ENCODE measurements at regions not wholly inside any gene's neighbourhood (a gene's known extent, or its start where the extent isn't known, plus 50 kb on each side); places are given as distances from the start of the nearest gene placed in this dataset.

DNA sequence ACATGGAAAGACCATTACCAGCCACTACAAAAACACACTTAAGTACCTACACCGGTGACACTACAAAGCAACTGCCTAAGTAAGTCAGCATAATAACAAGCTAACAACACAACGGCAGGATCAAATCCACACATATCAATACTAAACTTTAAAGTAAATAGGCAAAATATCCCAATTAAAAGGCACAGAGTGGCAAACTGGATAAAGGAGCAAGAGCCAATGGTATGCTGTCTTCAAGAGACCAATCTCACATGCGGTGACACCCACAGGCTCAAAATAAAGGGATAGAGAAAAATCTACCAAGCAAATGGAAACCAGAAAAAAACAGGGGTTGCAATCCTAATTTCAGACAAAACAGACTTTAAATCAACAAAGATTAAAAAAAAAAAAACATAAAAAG, 261.5 kb upstream of the TENM4 start:
- no peak overlapping the region for H2BK20ac ChIP-seq (ENCODE audit: low read depth, low read length)
- TF ChIP-seq BHLHE40 (IDR thresholded peaks at IDR 0.05; ENCODE audit: low read depth, low read length) (no peak), CEBPB (IDR thresholded peaks at IDR 0.05; ENCODE audit: low read depth, low read length) (no peak), SMC3 (IDR thresholded peaks at IDR 0.05; ENCODE audit: low read depth, low read length) (no peak)
- TF ChIP-seq, protein P1, sequence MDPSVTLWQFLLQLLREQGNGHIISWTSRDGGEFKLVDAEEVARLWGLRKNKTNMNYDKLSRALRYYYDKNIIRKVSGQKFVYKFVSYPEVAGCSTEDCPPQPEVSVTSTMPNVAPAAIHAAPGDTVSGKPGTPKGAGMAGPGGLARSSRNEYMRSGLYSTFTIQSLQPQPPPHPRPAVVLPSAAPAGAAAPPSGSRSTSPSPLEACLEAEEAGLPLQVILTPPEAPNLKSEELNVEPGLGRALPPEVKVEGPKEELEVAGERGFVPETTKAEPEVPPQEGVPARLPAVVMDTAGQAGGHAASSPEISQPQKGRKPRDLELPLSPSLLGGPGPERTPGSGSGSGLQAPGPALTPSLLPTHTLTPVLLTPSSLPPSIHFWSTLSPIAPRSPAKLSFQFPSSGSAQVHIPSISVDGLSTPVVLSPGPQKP (IDR thresholded peaks at IDR 0.05; ENCODE audit: borderline replicate concordance, low read depth, low read length) = no peak
- TF ChIP-seq, protein P2, sequence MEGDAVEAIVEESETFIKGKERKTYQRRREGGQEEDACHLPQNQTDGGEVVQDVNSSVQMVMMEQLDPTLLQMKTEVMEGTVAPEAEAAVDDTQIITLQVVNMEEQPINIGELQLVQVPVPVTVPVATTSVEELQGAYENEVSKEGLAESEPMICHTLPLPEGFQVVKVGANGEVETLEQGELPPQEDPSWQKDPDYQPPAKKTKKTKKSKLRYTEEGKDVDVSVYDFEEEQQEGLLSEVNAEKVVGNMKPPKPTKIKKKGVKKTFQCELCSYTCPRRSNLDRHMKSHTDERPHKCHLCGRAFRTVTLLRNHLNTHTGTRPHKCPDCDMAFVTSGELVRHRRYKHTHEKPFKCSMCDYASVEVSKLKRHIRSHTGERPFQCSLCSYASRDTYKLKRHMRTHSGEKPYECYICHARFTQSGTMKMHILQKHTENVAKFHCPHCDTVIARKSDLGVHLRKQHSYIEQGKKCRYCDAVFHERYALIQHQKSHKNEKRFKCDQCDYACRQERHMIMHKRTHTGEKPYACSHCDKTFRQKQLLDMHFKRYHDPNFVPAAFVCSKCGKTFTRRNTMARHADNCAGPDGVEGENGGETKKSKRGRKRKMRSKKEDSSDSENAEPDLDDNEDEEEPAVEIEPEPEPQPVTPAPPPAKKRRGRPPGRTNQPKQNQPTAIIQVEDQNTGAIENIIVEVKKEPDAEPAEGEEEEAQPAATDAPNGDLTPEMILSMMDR (conservative IDR thresholded peaks at IDR 0.05; ENCODE audit: low read depth, low read length) = no peak
- H3K23ac ChIP-seq (ENCODE audit: low read depth, low read length) = no peak overlapping the region
- H4K91ac ChIP-seq (ENCODE audit: insufficient read depth, low read depth, low read length) = no peak overlapping the region
- H3K56ac ChIP-seq (ENCODE audit: extremely low read depth, insufficient read depth, low read length) = no peak overlapping the region
- dilution Hi-C loops (cut with HindIII; ENCODE audit: low sequenced_read_pairs, unreplicated experiment) = no loop called here
- no peaks in the 10 kb centered on the region for H3K36me3 ChIP-seq (ENCODE audit: control insufficient read depth, insufficient read depth, low read length)
- H2AK9ac ChIP-seq (replicated peaks; ENCODE audit: low read depth, low read length, poor library complexity) = no peak overlapping the region
- no peaks in the 10 kb centered on the region for H3K27me3 ChIP-seq (ENCODE audit: control insufficient read depth, insufficient read depth, low read length)
- no peaks in the 10 kb centered on the region for H4K20me1 ChIP-seq (ENCODE audit: insufficient read depth, low read length)
- H3K18ac ChIP-seq (ENCODE audit: low read depth, low read length) = no peak overlapping the region
- H2BK120ac ChIP-seq (ENCODE audit: low read depth, low read length) = no peak overlapping the region
- no TSS peak for BruUV-seq (replicated peaks)
- in situ Hi-C loops (cut with MboI; ENCODE audit: low sequenced_read_pairs) = no loop called here
- intact Hi-C loops (cut with micrococcal nuclease) = loop anchor here (10.0 kb wide), 1 partner anchor 1058 kb away; no protein-coding TSS in a partner anchor
- no peaks in the 10 kb centered on the region for H3K4me1 ChIP-seq (ENCODE audit: control insufficient read depth, insufficient read depth, low read length)
- no peak overlapping the region for H2AK5ac ChIP-seq (ENCODE audit: low read depth, low read length)
- H4K5ac ChIP-seq (ENCODE audit: low read depth, low read length) = no peak overlapping the region
- no peak overlapping the region for H2BK5ac ChIP-seq (ENCODE audit: low read depth, low read length, poor library complexity, severe bottlenecking)
- no peak overlapping the region for H3K4ac ChIP-seq (ENCODE audit: low read depth, low read length)
- ChIA-PET CTCF (no interaction called here), POLR2A (ENCODE audit: unreplicated experiment) (no interaction called here)
- no peaks in the 10 kb centered on the region for H3K79me1 ChIP-seq (ENCODE audit: low read depth in 1 of 2, low read length in 2 of 2)
- no CpG with 5 or more reads among the region's 3 CpGs for WGBS, 2 experiments (ENCODE audit: extremely low coverage in 2 of 2, insufficient read length in 1 of 2)
- H3K9me1 ChIP-seq (ENCODE audit: insufficient read depth, low read length) = no peaks in the 10 kb centered on the region
- H2BK15ac ChIP-seq (ENCODE audit: low read depth, low read length) = no peak overlapping the region
- DNase-seq = no peak
- H3K4me2 ChIP-seq (ENCODE audit: low read depth, low read length) = no peak overlapping the region
- peaks cover 2% of the 10 kb centered on the region; the same call in 1 of the 2 replicates for H3K9me3 ChIP-seq (ENCODE audit: control insufficient read depth, insufficient read depth, low read length)
- no peak overlapping the region for H4K8ac ChIP-seq (ENCODE audit: low read depth in 2 of 2, low read length in 2 of 2)
- H2AFZ ChIP-seq (replicated peaks; ENCODE audit: low read length, poor library complexity) = no peak overlapping the region
- ATAC-seq (ENCODE audit: low read depth) = no peak
- H3K14ac ChIP-seq (replicated peaks; ENCODE audit: low read depth, low read length) = no peak overlapping the region
- no peak overlapping the region for H3K27ac ChIP-seq (ENCODE audit: insufficient read depth, low read length)
- H3K4me3 ChIP-seq (ENCODE audit: insufficient read depth, low read depth, low read length) = no peak overlapping the region
- H3K9ac ChIP-seq (ENCODE audit: low read depth, low read length) = no peak overlapping the region
